Transverse colon (tissue), 4 donors: ENCODE measurements at regions not wholly inside any gene's neighbourhood (a gene's known extent, or its start where the extent isn't known, plus 50 kb on each side); places are given as distances from the start of the nearest gene placed in this dataset.

Source experiments
- DNase-seq: peaks from one replicate; pipeline ENCODE4 v3.0.0-alpha.2; 2019
- H3K27ac ChIP-seq, 4 donors: fragments of 200-600 bp; sonication (generic); 2 replicates each; pipeline ENCODE4 v1.5.1; 2016 to 2018; ENCODE audit warnings: inconsistent platforms in 4 of 4
- H3K27me3 ChIP-seq: fragments of 200-600 bp; sonication (generic); 2 replicates; pipeline ENCODE4 v1.5.1; 2017; ENCODE audit warnings: inconsistent platforms
- H3K36me3 ChIP-seq, 4 donors: fragments of 200-600 bp; sonication (generic); 2 replicates each; pipeline ENCODE4 v1.5.1; 2017 to 2019; ENCODE audit warnings: inconsistent platforms in 4 of 4
- H3K4me1 ChIP-seq, 4 donors: fragments of 200-600 bp; sonication (generic); 2 replicates each; pipeline ENCODE4 v1.5.1; 2017 to 2020; ENCODE audit warnings: inconsistent platforms in 4 of 4
- H3K4me3 ChIP-seq, 4 donors: fragments of 200-600 bp; sonication (generic); 1 replicate in 1 of 4; 2 replicates in 3 of 4; pipeline versions ENCODE4 v1.5.1 to v1.6.1; 2017 to 2019; ENCODE audit warnings: inconsistent platforms in 4 of 4
- H3K9me3 ChIP-seq, 2 donors: fragments of 200-600 bp; sonication (generic); 2 replicates each; pipeline ENCODE4 v1.5.1; 2017 to 2019; ENCODE audit warnings: inconsistent platforms in 2 of 2
- EP300 ChIP-seq: sonication (generic); formaldehyde crosslinking; IDR thresholded peaks from one replicate; pipeline ENCODE4 v1.6.1; 2017; ENCODE audit warnings: antibody characterized with exemption, low read depth
- POLR2A ChIP-seq: fragments of 450-650 bp; IDR thresholded peaks from one replicate; pipeline ENCODE4 v1.6.1; 2016; ENCODE audit warnings: antibody characterized with exemption, mild to moderate bottlenecking, moderate library complexity
- POLR2AphosphoS5 ChIP-seq, 3 donors: sonication (generic); formaldehyde crosslinking; IDR thresholded peaks; one replicate each; pipeline ENCODE4 v1.6.1; 2016; ENCODE audit warnings: antibody characterized with exemption in 3 of 3
- WGBS, 2 donors: methylation state at CpG; one replicate each; pipeline ENCODE4 v1.1.5; 2018; ENCODE audit warnings: low coverage in 1 of 2; 5-methylcytosine and 5-hydroxymethylcytosine counted together
- in situ Hi-C, 4 donors: fragments of 200-750 bp; cut with MboI; loops; one replicate each; pipeline versions ENCODE4 v1.15.0 to v1.15.1; 2017; ENCODE audit warnings: low sequenced_read_pairs in 3 of 4, low pct_ligation_motif_present in 1 of 4, low pct_unique_long_range_greater_than_20kb in 1 of 4
- intact Hi-C: fragments of 100-400 bp; cut with DNase I; formaldehyde crosslinking; loops from one replicate; pipeline ENCODE4 v1.15.1; 2023; ENCODE audit warnings: low total_unique reads
- TF ChIP-seq, protein P1 (sequence below), 5 experiments: fragments of 200-600 bp in 3 of 5; fragments of 450-650 bp in 2 of 5; sonication (generic) in 3 of 5; IDR thresholded peaks; 1 replicate in 2 of 5; 2 replicates in 3 of 5; pipeline ENCODE4 v1.5.1; 2016 to 2017; ENCODE audit warnings: antibody characterized with exemption in 5 of 5, inconsistent platforms in 3 of 5, mild to moderate bottlenecking in 2 of 5, moderate library complexity in 1 of 5

DNA sequence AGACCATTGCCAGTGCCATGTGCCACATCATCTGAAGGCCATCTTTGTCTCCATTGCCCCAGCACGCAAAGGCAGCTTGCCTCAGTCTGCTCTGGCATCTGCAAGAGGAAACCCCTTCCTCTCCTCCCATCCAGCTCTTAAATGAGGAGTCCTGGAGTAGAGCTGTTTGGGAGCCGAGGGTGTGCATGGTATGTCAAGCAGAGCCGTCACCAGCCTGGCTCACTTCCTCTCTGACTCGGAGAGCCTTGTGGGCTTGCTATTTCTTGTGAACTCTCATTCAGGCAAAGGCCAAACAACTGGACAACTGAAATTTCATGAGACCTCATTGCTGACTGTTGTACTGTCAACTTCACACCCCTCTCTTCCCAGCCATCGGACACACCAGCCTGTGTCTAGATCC, 143.9 kb downstream of the SIPA1L2 start:
- no peak for TF ChIP-seq EP300
- TF ChIP-seq, protein P1, sequence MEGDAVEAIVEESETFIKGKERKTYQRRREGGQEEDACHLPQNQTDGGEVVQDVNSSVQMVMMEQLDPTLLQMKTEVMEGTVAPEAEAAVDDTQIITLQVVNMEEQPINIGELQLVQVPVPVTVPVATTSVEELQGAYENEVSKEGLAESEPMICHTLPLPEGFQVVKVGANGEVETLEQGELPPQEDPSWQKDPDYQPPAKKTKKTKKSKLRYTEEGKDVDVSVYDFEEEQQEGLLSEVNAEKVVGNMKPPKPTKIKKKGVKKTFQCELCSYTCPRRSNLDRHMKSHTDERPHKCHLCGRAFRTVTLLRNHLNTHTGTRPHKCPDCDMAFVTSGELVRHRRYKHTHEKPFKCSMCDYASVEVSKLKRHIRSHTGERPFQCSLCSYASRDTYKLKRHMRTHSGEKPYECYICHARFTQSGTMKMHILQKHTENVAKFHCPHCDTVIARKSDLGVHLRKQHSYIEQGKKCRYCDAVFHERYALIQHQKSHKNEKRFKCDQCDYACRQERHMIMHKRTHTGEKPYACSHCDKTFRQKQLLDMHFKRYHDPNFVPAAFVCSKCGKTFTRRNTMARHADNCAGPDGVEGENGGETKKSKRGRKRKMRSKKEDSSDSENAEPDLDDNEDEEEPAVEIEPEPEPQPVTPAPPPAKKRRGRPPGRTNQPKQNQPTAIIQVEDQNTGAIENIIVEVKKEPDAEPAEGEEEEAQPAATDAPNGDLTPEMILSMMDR (IDR thresholded peaks at IDR 0.05), result no peak
- peaks cover 0 to 7% (median 0%) of the 10 kb centered on the region in 4 donors for H3K4me1 ChIP-seq
- no peak overlapping the region for H3K4me3 ChIP-seq
- no peak overlapping the region for H3K27ac ChIP-seq
- intact Hi-C loops (no loop called here), in situ Hi-C loops (no loop called here)
- no peak for DNase-seq
- peaks cover 0 to 15% (median 6%) of the 10 kb centered on the region in 4 donors for H3K36me3 ChIP-seq
- 81 to 88% methylated on average over 1 to 5 of the region's 5 CpGs for WGBS, 2 donors
- no peaks in the 10 kb centered on the region for H3K9me3 ChIP-seq
- no peaks in the 10 kb centered on the region for H3K27me3 ChIP-seq

DNA sequence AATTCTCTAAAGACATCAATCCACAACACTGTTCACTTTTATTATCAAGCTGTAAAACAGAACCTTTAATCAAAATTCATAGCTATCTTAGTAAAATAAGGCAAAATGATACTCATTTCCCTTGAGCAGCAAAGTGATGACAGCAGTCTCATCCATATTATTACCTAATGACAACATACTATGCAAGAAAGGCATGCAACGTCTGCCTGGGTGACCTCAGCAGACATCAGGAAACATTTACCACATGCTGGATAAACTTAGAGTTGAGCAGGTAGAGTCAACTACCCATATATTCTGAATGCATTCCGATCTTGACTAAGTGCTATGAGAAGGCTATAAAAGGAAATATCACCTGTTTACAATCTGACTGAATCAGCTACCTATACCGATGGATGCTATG, 145.1 kb downstream of the SIPA1L2 start:
- intact Hi-C loops, result no loop called here

DNA sequence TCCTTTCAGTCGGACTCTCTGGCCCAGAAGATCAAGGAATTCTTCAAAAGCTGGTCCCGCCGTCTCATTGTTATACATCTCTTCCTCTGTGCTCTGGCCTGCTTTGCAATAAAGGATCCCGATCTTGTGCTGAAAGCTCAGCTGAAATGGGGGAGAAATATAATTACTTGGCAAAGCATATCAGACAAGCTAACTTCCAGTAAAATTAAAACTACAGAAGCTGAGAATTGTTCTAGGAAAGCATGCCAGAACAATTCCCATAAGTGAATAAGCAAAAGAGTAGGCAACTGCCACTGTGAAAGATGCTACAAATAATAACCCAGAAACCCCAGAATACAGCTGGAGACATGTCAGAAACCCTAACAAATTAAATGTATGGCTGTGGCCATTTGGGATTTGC, 146.1 kb downstream of the SIPA1L2 start:
- no peak overlapping the region for H3K4me3 ChIP-seq
- H3K36me3 ChIP-seq, result peaks cover 0 to 15% (median 3%) of the 10 kb centered on the region in 4 donors
- H3K9me3 ChIP-seq, result no peaks in the 10 kb centered on the region
- TF ChIP-seq POLR2A, result no peak
- TF ChIP-seq EP300, result no peak
- TF ChIP-seq POLR2AphosphoS5 (IDR thresholded peaks at IDR 0.05), result no peak
- TF ChIP-seq, protein P1 (IDR thresholded peaks at IDR 0.05), result no peak
- intact Hi-C loops (no loop called here), in situ Hi-C loops (no loop called here)
- H3K4me1 ChIP-seq, result peaks cover 0 to 7% (median 0%) of the 10 kb centered on the region in 4 donors
- peak overlapping the region in 2 of 4 donors; percentile 3 to 18 for H3K27ac ChIP-seq
- 78 to 81% methylated on average over 4 of the region's 4 CpGs for WGBS, 2 donors
- H3K27me3 ChIP-seq, result no peaks in the 10 kb centered on the region
- no peak for DNase-seq

More for the DNA sequence above, 145.1 kb downstream of the SIPA1L2 start:
- H3K4me3 ChIP-seq, result no peak overlapping the region
- H3K9me3 ChIP-seq, result no peaks in the 10 kb centered on the region
- peaks cover 0 to 7% (median 0%) of the 10 kb centered on the region in 4 donors for H3K4me1 ChIP-seq
- WGBS, 2 donors, result 50 to 74% methylated on average over 2 to 3 of the region's 3 CpGs
- in situ Hi-C loops, result no loop called here
- H3K27ac ChIP-seq, result peak overlapping the region in 1 of 4 donors; percentile 2
- TF ChIP-seq POLR2A, result no peak
- no peak for TF ChIP-seq POLR2AphosphoS5 (IDR thresholded peaks at IDR 0.05)
- TF ChIP-seq EP300, result no peak
- TF ChIP-seq, protein P1 (IDR thresholded peaks at IDR 0.05), result no peak
- DNase-seq, result no peak
- no peaks in the 10 kb centered on the region for H3K27me3 ChIP-seq
- peaks cover 0 to 15% (median 3%) of the 10 kb centered on the region in 4 donors for H3K36me3 ChIP-seq

DNA sequence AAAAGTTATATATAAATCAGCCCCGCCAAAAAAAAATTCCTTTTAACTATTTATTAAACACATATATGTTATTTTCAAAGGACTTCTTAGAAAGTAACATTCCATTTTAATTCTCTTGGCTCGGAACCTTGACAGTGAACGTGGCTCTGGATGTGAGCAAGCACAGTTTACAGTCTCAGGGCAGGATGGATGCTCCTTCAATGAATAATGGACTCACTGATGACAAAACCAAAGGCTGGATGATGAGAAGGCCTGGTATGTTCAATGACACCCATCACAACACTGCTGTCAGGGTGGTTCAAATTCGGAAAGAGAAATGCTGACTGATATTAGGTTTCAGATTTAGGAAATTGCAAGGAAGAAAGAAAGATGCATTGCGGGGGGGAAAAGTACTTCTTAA, 148.8 kb downstream of the SIPA1L2 start:
- TF ChIP-seq POLR2AphosphoS5 (IDR thresholded peaks at IDR 0.05) (no peak), EP300 (no peak), POLR2A (no peak)
- TF ChIP-seq, protein P1 (IDR thresholded peaks at IDR 0.05), result no peak
- 84 to 89% methylated on average over 5 of the region's 5 CpGs for WGBS, 2 donors
- Histone ChIP-seq H3K27ac (no peak overlapping the region), H3K9me3 (no peaks in the 10 kb centered on the region), H3K4me3 (no peak overlapping the region), H3K27me3 (no peaks in the 10 kb centered on the region), H3K36me3 (peaks cover 0 to 15% (median 3%) of the 10 kb centered on the region in 4 donors), H3K4me1 (no peaks in the 10 kb centered on the region)
- in situ Hi-C loops, result no loop called here
- no peak for DNase-seq
- intact Hi-C loops, result no loop called here
